IMR-90 (cell line): ENCODE measurements at regions not wholly inside any gene's neighbourhood (a gene's known extent, or its start where the extent isn't known, plus 50 kb on each side); places are given as distances from the start of the nearest gene placed in this dataset.

Experiments
- CHD1 ChIP-seq: IDR thresholded peaks from 2 replicates; pipeline ENCODE4 v1.6.1; 2012; ENCODE audit warnings: low read depth, low read length, improper control_type of control experiment
- FOS ChIP-seq: fragments of 150-350 bp; IDR thresholded peaks from 2 replicates; pipeline ENCODE4 v1.6.1; 2016; ENCODE audit warnings: low read depth, low read length
- POLR2A ChIP-seq: IDR thresholded peaks from 2 replicates; pipeline ENCODE4 v1.6.1; 2012; ENCODE audit warnings: mild to moderate bottlenecking, low read depth, low read length
- RFX5 ChIP-seq: IDR thresholded peaks from 2 replicates; pipeline ENCODE4 v1.8.0; 2012; ENCODE audit warnings: low read depth, mild to moderate bottlenecking, low read length, moderate library complexity
- TF ChIP-seq, protein P1 (sequence below): conservative IDR thresholded peaks from 2 replicates; pipeline ENCODE4 v1.5.1; 2012; ENCODE audit warnings: mild to moderate bottlenecking, low read depth, low read length, improper control_type of control experiment

DNA sequence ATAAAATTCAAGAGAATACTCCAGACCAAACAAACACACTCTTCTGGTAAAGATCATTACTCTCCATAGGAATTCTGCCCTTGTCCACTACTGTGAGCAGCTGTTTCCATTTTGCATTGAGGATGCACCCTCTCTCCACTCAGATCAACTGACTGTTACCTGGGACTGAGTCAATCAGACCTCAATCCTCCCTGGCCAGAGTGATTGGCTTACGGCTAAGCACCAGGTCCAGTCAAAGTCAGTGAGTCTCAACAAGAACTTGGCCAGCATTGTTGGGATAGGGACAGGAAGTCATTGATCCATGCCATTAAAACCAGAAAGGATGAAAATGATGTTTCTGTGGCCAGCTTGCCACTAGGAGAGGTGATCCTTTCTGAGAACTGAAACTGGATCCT, 79.7 kb downstream of the WNT5A start:
- TF ChIP-seq, protein P1, sequence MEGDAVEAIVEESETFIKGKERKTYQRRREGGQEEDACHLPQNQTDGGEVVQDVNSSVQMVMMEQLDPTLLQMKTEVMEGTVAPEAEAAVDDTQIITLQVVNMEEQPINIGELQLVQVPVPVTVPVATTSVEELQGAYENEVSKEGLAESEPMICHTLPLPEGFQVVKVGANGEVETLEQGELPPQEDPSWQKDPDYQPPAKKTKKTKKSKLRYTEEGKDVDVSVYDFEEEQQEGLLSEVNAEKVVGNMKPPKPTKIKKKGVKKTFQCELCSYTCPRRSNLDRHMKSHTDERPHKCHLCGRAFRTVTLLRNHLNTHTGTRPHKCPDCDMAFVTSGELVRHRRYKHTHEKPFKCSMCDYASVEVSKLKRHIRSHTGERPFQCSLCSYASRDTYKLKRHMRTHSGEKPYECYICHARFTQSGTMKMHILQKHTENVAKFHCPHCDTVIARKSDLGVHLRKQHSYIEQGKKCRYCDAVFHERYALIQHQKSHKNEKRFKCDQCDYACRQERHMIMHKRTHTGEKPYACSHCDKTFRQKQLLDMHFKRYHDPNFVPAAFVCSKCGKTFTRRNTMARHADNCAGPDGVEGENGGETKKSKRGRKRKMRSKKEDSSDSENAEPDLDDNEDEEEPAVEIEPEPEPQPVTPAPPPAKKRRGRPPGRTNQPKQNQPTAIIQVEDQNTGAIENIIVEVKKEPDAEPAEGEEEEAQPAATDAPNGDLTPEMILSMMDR: no peak
- TF ChIP-seq POLR2A (no peak), FOS (no peak), RFX5 (no peak), CHD1 (no peak)
